Raji (cell line): ENCODE measurements at regions not wholly inside any gene's neighbourhood (a gene's known extent, or its start where the extent isn't known, plus 50 kb on each side); places are given as distances from the start of the nearest gene placed in this dataset.

ENCODE experiments used
- POLR2A ChIP-seq: IDR thresholded peaks from 2 replicates; pipeline ENCODE4 v1.6.1; 2011; ENCODE audit warnings: low read depth, low read length, control low read depth; ENCODE audit not compliant: insufficient read depth

DNA sequence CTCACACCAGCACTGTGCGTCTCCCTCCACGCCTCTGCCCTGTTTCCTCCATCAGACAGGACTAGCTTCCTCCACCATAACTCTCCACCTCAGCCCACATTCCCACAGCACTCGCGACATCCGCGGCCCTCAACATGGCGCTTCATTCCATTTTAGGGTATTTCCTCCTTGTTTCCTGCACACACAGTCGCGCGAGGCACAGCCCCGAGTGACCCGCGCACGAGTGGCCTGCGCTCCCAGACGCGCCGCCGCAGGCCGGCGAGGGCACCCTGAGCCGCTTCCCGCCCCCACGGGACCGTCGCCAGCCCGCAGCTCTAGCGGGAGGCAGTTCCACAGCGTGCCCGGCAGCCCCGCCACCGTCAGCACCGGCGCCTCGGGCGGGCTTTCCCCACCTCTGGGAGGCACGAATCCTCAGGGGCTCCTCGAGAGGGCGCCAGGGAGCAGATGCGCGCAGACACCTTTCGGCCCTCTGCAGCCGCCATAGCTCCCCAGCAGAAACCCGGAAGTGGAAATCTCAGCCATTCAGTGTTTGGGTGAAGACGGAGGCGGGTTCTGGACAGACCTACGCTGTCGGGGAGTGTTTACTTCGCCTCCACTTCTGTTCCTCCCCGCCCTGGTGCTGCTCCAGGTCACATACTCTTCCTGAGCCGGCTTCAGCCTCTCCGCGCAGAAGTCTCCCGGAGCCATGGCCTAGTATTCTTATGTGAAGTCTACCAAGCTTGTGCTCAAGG, 136.6 kb downstream of the FOXD4L6 start:
- peak; percentile 93 for TF ChIP-seq POLR2A

DNA sequence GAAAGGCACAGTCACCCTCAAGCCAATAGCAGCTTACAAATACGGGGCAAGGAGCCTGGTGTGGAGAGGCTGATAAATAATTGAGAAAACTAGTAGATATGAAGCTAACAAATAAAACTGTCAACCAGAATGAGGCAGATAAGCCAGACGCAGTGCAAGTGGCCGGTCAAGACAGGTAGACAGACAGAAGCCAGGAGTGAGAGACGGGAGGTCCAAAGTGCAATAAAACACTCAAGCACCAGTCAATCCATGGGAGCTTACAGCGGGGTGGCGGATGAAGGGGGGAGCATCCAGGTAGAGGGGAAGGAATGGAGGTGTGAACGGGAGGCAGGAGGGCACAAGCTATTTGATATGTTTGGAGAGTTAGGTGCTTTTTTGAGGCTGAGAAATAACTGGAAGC, 193.1 kb downstream of the FOXD4L6 start:
- TF ChIP-seq POLR2A: no peak

DNA sequence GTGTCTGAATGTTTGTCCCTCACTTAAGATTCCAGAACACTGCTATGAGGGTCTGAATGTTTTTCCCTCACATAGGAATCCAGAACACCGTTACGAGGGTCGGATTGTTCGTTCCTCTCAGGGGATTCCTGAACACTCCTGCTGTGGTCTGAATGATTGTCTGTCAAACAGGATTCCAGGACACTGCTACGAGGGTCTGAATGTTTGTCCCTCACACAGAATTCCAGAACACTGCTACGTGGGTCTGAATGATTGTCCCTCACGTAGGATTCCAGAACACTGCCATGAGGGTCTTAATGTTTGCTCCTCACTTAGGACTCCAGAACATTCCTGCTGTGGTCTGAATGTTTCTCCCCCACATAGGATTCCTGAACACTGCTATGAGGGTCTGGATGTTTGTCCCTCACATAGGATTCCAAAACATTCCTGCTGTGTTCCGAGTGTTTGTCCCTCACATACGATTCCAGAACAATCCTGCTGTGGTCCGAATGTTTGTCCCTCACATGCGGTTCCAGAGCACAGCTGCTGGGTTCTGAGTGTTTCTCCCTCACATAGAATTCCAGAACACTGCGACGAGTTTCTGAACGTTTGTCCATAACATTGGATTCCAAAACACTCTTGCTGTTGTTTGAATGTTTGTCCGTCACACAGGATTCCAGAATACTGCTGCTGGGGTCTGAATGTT, 199.5 kb downstream of the FOXD4L6 start:
- TF ChIP-seq POLR2A: no peak

DNA sequence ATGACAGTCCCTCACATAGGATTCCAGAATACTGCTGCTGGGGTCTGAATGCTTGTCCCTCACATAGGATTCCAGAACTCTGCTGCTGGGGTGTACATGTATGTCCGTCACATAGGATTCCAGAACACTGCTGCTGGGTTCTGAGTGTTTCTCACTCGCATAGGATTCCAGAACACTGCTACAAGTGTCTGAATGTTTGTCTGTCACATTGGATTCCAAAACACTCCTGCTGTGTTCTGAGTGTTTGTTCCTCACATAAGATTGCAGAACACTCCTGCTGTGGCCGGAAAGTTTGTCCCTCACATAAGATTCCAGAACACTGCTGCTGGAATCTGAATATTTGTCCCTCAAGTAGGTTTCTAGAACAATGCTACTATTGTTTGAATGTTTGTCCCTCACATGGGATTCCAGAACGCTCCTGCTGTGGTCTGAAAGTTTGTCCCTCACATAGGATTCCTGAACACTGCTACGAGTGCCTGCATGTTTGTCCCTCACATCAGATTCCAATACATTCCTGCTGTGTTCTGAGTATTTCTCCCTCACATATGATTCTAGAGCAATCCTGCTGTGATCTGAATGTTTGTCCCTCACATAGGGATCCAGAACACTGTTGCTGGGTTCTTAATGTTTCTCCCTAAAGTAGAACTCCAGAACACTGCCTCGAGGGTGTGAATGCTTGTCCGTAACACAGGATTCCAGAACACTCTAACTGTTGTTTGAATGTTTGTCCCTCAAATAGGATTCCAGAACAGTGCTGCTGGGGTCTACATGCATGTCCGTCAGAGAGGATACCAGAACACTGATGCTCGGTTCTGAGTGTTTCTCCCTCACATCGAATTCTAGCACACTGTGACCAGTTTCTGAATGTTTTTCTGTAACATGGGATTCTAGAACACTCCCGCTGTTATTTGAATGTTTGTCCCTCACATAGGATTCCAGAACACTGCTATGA, 200.4 kb downstream of the FOXD4L6 start:
- no peak for TF ChIP-seq POLR2A

DNA sequence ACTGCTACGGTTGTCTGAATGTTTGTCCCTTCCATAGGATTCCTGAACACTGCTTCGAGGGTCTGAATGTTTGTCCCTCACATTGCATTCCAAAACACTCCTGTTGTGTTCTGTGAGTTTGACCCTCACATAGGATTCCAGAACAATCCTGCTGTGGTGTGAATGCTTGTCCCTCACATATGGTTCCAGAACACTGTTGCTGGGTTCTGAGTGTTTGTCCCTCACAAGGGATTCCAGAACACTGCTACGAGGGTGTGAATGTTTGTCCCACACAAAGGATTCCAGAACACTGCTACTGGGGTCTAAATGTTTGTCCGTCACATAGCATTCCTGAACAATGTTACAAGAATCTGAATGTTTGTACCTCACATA, 201.2 kb downstream of the FOXD4L6 start:
- TF ChIP-seq POLR2A: no peak

DNA sequence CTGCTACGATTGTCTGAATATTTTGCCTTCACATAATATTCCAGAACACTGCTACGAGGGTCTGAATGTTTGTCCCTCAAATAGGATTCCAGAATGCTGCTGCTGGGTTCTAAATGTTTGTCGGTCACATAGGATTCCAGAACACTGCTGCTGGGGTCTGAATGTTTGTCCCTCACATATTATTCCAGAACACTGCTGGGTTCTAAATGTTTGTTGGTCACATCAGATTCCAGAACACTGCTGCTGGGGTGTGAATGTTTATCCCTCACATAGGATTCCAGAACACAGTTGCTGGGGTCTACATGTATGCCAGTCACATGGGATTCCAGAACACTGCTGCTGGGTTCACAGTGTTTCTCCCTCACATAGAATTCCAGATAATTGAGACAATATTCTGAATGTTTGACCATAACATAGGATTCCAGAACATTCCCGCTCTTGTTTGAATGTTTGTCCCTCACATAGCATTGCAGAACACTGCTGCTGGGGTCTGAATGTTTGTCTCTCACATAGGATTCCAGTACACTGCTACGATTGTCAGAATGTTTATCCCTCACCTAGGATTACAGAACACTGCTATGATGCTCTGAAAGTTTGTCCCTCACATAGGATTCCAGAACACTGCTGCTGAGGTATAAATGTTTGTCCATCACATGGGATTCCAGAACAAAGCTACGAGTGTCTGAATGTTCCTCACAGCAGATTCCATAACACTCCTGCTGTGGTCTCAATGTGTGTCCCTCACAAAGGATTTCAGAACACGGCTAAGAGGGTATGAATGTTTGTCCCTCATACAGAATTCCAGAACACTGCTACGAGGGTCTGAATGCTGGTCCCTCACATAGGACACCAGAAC, 201.8 kb downstream of the FOXD4L6 start:
- no peak for TF ChIP-seq POLR2A

DNA sequence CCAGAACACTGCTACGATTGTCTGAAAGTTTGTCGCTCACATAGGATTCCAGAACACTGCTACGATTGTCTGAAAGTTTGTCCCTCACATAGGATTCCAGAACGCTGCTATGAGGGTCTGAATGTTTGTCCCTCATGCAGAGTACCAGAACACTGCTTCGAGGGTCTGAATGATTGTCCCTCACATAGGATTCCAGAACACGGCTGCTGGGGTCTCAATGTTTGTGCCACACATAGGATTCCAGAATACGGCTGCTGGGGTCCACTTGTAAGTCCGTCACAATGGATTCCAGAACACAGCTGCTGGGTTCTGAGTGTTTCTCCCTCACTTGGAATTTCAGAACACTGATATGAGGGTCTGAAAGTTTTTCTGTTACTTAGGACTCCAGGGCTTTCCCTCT, 203.3 kb downstream of the FOXD4L6 start:
- no peak for TF ChIP-seq POLR2A

DNA sequence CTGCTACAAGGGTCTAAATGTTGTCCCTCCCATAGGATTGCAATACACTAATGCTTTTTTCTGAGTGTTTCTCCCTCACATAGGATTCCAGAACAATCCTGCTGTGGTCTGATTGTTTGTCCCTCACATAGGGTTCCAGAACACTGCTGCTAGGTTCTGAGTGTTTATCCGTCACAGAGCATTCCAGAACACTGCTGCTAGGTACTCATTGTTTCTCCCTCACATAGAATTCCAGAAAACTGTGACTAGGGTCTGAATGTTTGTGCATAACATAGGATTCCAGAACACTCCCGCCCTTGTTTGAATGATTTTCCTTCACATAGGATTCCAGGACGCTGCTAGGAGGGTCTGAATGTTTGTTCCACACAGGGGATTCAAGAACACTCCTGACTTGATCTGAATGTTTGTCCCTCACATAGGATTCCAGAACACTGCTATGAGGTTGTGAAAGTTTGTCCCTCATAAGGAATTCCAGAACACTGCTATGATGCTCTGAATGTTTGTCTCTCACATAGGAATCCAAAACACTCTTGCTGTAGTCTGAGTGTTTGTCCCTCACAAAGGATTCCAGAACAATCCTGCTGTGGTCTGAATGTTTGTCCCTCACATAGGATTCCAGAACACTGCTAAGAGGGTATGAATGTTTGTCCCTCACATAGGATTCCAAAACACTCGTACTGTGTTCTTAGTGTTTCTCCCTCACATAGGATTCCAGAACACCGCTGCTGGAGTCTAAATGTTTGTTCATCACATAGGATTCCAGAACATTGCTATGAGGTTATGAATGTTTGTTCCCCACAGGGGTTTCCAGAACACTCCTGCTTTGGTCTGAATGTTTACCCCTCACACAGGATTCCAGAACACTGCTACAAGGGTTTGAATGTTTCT, 213.5 kb downstream of the FOXD4L6 start:
- no peak for TF ChIP-seq POLR2A

DNA sequence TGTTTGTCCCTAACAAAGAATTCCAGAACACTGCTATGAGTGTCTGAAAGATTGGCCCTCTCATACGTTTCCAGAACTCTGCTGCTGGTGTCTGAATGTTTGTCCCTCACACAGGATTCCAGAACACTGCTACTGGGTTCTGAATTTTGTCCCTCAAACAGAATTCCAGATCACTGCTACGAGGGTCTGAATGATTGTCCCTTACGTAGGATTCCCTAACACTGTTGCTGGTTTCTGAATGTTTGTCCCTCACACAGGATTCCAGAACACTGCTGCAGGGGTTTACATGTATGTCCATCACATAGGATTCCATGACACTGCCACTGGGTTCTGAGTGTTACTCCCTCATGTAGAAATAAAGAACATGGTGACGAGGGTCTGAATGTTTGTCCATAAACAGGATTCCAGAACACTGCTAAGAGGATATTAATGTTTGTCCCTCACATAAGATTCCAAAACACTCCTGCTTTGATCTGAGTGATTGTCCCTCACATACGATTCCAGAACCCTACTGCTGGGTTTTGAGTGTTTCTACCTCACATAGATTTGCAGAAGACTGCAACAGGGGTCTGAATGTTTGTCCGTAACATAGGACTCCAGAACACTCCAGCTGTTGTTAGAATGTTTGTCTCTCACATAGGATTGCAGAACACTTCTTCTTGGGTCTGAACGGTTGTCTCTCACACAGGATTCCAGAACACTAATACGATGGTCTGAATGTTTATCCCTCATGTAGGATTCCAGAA, 214.4 kb downstream of the FOXD4L6 start:
- no peak for TF ChIP-seq POLR2A

DNA sequence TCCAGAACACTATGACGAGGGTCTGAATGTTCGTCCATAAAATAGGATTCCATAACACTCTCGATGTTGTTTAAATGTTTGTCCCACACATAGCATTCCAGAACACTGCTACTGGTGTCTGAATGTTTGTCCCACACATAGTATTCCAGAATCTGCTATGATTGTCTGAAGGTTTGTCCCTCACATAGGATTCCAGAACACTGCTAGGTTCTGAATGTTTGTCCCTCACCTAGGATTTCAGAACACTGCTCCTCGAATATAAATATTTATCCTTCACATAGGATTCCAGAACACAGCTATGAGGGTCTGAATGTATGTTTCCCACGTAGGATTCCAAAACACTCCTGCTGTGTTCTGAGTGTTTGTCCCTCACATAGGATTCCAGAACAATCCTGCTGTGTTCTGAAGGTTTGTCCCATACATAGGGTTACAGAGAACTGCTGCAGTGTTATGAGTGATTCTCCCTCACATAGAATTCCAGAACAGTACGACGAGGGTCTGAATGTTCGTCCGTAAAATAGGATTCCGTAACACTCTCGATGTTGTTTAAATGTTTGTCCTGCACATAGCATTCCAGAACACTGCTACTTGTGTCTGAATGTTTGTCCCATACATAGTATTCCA, 215.3 kb downstream of the FOXD4L6 start:
- TF ChIP-seq POLR2A: no peak

DNA sequence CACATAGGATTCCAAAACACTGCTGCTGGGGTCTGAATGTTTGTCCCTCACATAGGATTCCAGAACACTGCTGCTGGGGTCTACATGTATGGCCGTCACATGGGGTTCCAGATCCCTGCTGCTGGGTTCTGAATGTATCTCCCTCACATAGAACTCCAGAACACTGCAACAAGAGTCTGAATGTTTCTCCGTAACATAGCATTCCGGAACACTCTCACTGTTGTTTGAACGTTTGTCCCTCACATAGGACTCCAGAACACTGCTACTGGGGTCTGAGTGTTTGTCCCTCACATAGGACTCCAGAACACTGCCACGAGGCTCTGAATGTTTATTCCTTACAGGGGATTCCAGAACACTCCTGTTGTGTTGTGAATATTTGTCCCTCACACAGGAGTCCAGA, 216.8 kb downstream of the FOXD4L6 start:
- no peak for TF ChIP-seq POLR2A

DNA sequence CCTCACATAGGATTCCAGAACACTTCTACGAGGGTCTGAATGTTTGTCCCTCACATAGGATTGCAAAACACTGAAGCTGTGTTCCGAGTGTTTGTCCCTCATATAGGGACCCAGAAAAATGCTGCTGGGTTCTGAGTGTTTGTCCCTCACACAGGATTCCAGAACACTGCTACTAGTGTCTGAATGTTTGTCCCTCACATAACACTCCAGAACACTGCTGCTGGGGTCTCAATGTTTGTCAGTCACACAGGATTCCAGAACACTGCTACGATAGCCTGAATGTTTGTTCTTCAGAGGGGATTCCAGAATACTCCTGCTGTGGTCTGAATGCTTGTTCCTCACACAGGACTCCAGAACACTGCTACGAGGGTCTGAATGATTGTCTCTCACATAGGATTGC, 218.7 kb downstream of the FOXD4L6 start:
- TF ChIP-seq POLR2A: no peak
